ENCODE measurements at regions not wholly inside any gene's neighbourhood (a gene's known extent, or its start where the extent isn't known, plus 50 kb on each side); places are given as distances from the start of the nearest gene placed in this dataset.

DNA sequence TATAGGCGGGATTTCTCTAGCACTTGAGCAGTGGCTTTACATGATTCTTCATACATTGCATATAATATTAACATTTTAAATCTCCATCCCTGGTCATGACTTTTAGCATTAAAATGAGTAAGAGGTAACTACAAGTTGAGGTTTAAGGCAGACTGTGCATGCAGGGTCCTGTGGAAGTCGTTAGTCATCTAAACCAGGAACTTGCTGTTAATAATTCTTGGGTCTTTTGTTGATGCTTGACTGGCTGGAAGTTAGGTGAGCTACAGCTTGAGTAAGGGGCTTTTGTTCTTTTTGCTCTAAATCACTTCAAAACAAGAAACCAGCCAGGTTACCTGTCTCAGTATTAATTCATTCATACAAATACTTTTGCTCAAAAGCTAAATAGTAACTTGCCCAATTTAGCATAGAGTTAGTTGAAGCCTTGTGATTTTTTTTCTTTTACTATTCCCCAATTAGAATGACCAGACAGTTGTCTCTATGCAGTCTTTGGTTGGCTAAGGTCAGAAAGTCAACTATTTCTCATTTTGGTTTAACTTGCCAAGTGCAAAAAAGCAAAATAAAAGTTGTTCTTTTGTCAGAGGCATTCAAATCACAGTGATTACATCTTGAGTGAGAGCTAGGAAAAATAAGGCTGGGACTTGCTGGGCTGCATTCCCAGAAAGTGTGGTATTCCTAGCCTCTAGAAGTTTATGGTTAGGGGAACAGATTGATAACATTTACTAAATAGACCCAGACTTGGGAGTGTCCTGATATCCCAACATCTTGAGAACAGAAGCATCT is 516.9 kb downstream of the PDHA2 start:
- TF ChIP-seq, protein P1, sequence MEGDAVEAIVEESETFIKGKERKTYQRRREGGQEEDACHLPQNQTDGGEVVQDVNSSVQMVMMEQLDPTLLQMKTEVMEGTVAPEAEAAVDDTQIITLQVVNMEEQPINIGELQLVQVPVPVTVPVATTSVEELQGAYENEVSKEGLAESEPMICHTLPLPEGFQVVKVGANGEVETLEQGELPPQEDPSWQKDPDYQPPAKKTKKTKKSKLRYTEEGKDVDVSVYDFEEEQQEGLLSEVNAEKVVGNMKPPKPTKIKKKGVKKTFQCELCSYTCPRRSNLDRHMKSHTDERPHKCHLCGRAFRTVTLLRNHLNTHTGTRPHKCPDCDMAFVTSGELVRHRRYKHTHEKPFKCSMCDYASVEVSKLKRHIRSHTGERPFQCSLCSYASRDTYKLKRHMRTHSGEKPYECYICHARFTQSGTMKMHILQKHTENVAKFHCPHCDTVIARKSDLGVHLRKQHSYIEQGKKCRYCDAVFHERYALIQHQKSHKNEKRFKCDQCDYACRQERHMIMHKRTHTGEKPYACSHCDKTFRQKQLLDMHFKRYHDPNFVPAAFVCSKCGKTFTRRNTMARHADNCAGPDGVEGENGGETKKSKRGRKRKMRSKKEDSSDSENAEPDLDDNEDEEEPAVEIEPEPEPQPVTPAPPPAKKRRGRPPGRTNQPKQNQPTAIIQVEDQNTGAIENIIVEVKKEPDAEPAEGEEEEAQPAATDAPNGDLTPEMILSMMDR (IDR thresholded peaks at IDR 0.05; ENCODE audit: insufficient read depth, low read length), result no peak
- TF ChIP-seq SPI1 (IDR thresholded peaks at IDR 0.05; ENCODE audit: borderline replicate concordance, low read depth) (no peak), POLR2AphosphoS5 (IDR thresholded peaks at IDR 0.05; ENCODE audit: low read depth) (no peak), GABPA (IDR thresholded peaks at IDR 0.05; ENCODE audit: low read depth) (no peak)
- TF ChIP-seq, protein P2, sequence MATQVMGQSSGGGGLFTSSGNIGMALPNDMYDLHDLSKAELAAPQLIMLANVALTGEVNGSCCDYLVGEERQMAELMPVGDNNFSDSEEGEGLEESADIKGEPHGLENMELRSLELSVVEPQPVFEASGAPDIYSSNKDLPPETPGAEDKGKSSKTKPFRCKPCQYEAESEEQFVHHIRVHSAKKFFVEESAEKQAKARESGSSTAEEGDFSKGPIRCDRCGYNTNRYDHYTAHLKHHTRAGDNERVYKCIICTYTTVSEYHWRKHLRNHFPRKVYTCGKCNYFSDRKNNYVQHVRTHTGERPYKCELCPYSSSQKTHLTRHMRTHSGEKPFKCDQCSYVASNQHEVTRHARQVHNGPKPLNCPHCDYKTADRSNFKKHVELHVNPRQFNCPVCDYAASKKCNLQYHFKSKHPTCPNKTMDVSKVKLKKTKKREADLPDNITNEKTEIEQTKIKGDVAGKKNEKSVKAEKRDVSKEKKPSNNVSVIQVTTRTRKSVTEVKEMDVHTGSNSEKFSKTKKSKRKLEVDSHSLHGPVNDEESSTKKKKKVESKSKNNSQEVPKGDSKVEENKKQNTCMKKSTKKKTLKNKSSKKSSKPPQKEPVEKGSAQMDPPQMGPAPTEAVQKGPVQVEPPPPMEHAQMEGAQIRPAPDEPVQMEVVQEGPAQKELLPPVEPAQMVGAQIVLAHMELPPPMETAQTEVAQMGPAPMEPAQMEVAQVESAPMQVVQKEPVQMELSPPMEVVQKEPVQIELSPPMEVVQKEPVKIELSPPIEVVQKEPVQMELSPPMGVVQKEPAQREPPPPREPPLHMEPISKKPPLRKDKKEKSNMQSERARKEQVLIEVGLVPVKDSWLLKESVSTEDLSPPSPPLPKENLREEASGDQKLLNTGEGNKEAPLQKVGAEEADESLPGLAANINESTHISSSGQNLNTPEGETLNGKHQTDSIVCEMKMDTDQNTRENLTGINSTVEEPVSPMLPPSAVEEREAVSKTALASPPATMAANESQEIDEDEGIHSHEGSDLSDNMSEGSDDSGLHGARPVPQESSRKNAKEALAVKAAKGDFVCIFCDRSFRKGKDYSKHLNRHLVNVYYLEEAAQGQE (IDR thresholded peaks at IDR 0.05; ENCODE audit: insufficient replicate concordance, low read depth), result no peak

Measured in HL-60 (cell line).